ENCODE measurements at regions not wholly inside any gene's neighbourhood (a gene's known extent, or its start where the extent isn't known, plus 50 kb on each side); places are given as distances from the start of the nearest gene placed in this dataset.
"Not testable (repeated sequence)": the region's sequence is repeated elsewhere in the genome, so short reads cannot be mapped to it uniquely, and the experiment has no call there.

DNA sequence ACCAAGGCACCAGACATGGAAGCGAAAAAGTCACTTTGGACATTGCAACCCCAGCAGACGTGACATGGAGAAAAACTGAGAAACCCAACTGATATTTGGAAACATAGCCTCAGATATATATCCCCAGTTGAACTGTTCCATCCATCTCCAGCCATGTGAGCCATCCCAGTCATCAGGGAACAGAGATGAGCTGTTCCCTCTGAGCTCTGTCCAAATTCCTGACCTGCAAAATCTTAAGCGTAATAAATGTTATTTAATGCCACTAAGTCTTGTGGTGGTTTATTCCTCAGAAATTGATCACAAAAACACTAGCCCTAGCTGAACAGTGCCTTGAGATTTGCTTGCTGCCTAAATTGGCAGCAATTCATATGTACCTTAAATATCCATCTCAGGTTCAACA lies 182.8 kb downstream of the NRP2 start:
- ATAC-seq: no peak

GRCh38 chr2:205864491-205864890 lies 182.2 kb downstream of the NRP2 start:
- ATAC-seq: no peak

DNA sequence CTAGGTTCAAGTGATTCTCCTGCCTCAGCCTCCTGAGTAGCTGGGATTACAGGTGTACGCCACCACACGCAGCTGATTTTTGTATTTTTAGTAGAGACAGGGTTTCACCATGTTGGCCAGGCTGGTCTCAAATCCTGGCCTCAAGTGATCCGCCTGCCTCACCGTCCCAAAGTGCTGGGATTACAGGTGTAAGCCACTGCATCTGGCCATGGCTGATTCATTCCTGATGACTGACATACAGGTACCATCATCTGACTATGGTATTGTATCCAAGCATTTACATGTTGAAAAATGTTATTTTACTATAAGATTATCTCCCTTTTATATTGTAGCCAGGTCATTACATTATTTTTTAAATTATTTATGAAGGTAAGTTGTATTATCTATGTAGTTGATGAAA lies 180.5 kb downstream of the NRP2 start:
- ATAC-seq: not testable (repeated sequence)

DNA sequence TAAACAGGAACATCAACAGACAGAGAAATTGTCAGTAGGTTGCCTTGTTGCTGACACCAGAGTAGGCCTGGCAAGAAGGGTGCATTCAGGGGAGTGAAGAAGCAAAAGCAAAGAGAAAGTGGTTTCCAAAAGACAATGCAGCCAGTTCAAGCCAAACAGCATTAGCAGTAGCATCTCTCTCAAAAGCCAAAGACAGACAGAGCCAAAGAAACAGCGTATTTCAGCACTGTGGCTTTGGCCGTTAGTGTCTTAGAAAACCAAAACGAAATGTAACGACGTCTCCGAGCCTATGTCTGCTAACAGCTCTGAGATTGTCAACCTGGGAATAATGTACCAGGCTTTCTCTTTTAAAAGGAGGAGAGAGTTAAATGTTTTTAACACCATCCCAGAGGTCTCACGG lies 178.6 kb downstream of the NRP2 start:
- ATAC-seq: no peak

DNA sequence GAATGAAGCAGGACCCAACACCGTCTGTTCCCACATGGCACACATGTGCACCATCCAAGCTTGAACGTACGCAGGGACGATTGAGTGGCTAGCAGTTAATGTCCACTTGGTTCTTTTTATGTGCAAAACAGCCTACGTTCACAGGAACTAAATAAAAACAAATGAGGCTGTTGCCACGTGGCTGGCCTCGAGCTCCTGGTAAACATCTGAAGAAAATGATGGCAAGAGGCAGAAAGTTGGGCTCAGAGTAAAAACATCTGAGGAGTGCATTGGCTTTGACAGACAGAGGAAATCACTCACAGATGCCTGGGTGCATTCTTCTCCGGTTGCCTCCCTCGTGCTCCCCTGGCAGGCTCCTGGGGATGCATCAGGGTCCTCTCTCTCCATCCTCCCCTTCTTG lies 177.9 kb downstream of the NRP2 start:
- no peak for ATAC-seq

GRCh38 chr2:205858881-205859441 lies 176.7 kb downstream of the NRP2 start:
- ATAC-seq: no peak

DNA sequence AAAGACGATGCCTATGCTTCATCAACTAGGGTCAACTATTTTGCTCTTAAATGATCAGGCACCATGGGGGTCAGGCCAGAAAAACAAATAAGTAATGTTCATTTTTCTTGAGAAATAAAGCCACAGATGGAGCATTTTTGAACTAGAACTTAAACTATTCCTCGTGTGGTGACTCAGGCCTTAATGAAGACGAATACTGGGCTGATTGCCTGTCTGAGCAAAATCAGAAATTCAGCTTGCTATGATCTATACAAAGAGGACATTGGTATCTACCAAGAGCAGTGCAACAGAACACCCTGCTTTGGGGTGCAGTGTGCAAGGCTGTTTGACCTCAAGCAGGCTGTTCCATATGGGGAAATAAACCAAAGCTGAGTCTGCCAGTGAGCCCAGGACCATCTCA lies 176.0 kb downstream of the NRP2 start:
- no peak for ATAC-seq

- ATAC-seq: no peak
These were observed 175.4 kb downstream of the NRP2 start for GRCh38 chr2:205857520-205858237.

DNA sequence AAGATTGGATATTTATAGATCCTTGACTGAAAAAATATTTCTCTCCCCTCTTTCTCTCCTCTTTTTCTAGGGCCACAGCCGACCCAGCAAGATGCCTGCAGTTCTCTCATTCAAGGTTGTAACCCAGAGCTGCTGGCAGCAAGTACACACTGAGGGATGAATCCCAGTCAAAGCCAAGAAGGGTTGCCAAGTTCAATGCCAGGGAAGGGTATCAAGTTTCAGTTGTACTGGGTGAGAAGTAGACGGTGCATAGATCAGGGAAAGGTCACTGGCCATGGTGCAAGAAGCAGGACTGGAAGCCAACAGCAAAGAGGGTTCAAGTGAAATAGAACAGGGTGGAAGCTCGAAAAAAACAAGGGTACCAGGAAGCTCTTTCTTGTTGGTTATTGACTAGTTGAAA lies 170.2 kb downstream of the NRP2 start:
- no peak for ATAC-seq

DNA sequence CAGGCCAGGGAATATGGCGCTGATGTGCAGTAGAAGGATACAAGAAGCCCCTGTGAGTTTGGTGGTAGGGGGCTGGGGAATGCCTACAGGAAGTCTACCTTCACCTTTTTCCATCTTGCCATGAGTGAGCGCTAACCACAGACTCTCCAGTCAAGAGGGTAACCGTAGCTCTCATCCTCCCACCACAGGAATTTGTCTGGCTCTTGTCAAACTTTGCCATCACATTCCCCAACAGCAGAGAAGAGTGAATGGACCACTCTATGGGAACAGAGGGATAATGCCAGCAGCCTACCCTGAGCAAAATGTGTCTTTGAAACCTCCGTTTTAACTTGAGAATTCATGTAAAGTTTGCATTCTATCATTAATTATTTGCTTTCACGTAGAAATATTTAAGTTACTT lies 168.3 kb downstream of the NRP2 start:
- no peak for ATAC-seq

GRCh38 chr2:205850132-205850531 lies 167.8 kb downstream of the NRP2 start:
- ATAC-seq: no peak

GRCh38 chr2:205849136-205849535 lies 166.8 kb downstream of the NRP2 start:
- no peak for ATAC-seq

GRCh38 chr2:205848601-205849000 lies 166.3 kb downstream of the NRP2 start:
- no peak for ATAC-seq

Measured in activated CD4-positive, CD25-positive, alpha-beta regulatory T cell treated with anti-CD3 and anti-CD28 coated beads, Interleukin-2, amount 50 U/mL, for 24 hours (primary cell).